PC-9 (cell line): ENCODE measurements at regions not wholly inside any gene's neighbourhood (a gene's known extent, or its start where the extent isn't known, plus 50 kb on each side); places are given as distances from the start of the nearest gene placed in this dataset.
"Not testable (repeated sequence)": the region's sequence is repeated elsewhere in the genome, so short reads cannot be mapped to it uniquely, and the experiment has no call there.

ENCODE experiments used
- BruUV-seq: library from RNA; stranded (reverse); fragments of 400-500 nt; replicated peaks from 2 replicates; lab custom pipeline; 2021; lab: Mats Ljungman, UMichigan
- CTCF ChIA-PET: fragments of 300-600 bp; sonication (Branson Sonifier 250); formaldehyde crosslinking; loops from one replicate; lab custom pipeline; 2022; ENCODE audit warnings: antibody characterized with exemption; lab: Charles Lee
- POLR2A ChIA-PET: fragments of 300-600 bp; sonication (Branson Sonifier 250); formaldehyde crosslinking; loops from one replicate; lab custom pipeline; 2022; ENCODE audit warnings: antibody characterized with exemption; ENCODE audit not compliant: unreplicated experiment; lab: Charles Lee
- DNase-seq, 2 experiments: peaks; one replicate each; pipeline versions ENCODE4 v3.0.0 to v3.0.0-alpha.2; 2015 to 2022; ENCODE audit warnings: mixed read lengths in 1 of 2
- H2AFZ ChIP-seq: fragments of 200-600 bp; sonication (generic); 2 replicates; pipeline ENCODE4 v1.8.1; 2017; ENCODE audit warnings: antibody characterized with exemption
- H3F3A ChIP-seq: fragments of 200-600 bp; sonication (generic); 2 replicates; pipeline ENCODE4 v1.8.1; 2017; ENCODE audit warnings: antibody characterized with exemption, mild to moderate bottlenecking, low read depth; ENCODE audit not compliant: insufficient read depth
- H3K27ac ChIP-seq: fragments of 200-600 bp; sonication (generic); 2 replicates; pipeline ENCODE4 v1.6.1; 2016; ENCODE audit warnings: mixed run types
- H3K27me3 ChIP-seq: fragments of 200-600 bp; sonication (generic); 2 replicates; pipeline ENCODE4 v1.6.1; 2016; ENCODE audit warnings: low read depth, mixed run types; ENCODE audit not compliant: insufficient read depth
- H3K36me3 ChIP-seq: fragments of 200-600 bp; sonication (generic); 2 replicates; pipeline ENCODE4 v1.6.1; 2016; ENCODE audit warnings: low read depth, mixed run types
- H3K4me1 ChIP-seq: fragments of 200-600 bp; sonication (generic); replicated peaks from 2 replicates; pipeline ENCODE4 v1.6.1; 2016; ENCODE audit warnings: mixed run types; ENCODE audit not compliant: insufficient read depth
- H3K4me2 ChIP-seq: fragments of 200-600 bp; sonication (generic); 2 replicates; pipeline ENCODE4 v1.6.1; 2017; ENCODE audit warnings: mixed run types
- H3K4me3 ChIP-seq: fragments of 200-600 bp; sonication (generic); 2 replicates; pipeline ENCODE4 v1.6.1; 2016; ENCODE audit warnings: mixed run types
- H3K79me2 ChIP-seq: fragments of 200-600 bp; sonication (generic); 2 replicates; pipeline ENCODE4 v1.6.1; 2017; ENCODE audit warnings: low read depth, mixed run types
- H3K9me2 ChIP-seq: fragments of 200-600 bp; sonication (generic); 2 replicates; pipeline ENCODE4 v1.8.1; 2017; ENCODE audit warnings: mild to moderate bottlenecking; ENCODE audit not compliant: insufficient read depth
- H3K9me3 ChIP-seq: fragments of 200-600 bp; sonication (generic); 2 replicates; pipeline ENCODE4 v1.8.1; 2016; ENCODE audit warnings: low read depth; ENCODE audit not compliant: insufficient read depth
- H4K20me1 ChIP-seq: fragments of 200-600 bp; sonication (generic); 2 replicates; pipeline ENCODE4 v1.8.1; 2017; ENCODE audit not compliant: insufficient read depth
- intact Hi-C: fragments of 100-400 bp; cut with micrococcal nuclease; formaldehyde crosslinking; loops from one replicate; pipeline ENCODE4 v1.10.0; 2022; ENCODE audit not compliant: unreplicated experiment
- TF ChIP-seq, protein P1 (sequence below): fragments of 200-600 bp; sonication (generic); conservative IDR thresholded peaks from 2 replicates; pipeline ENCODE4 v1.6.1; 2017; ENCODE audit warnings: mixed run types, antibody characterized with exemption, mild to moderate bottlenecking, moderate library complexity

DNA sequence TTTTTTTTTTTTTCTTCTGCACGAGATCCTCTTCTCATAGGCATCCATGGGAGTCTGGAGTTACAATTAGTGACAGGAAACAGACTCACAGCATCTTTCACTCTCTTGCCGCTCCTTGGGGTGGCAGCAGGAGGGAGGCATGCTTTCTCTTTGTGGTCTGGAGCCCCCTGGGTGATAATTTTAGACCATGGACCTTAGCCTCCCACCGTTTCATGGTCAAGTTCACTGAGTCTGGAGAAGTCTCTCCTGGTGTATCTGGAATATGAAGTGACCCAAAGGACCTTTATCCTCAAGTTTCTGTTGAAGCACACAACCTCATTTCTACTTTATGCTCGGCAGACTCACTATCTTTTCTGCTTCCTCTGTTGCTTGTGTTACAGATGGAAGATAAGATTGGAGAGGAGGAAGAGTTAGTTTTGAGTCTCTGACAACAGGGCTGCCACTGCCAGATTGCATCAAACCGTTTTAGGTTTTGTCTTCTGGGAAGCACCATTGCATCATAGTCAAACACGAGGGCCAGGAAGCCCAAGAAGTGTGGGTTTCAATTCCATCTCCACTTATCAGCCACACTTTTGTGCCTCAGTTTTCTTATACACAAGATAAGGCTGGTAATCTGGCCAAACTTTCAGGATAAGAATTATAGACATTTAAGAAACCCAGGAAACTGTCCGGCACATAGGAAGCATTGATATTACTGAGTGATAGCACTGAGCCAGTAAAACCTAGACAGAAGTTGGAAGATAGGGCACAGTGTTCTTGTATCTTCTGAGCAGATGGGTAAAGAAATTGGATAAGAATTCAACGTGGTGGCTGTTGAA, 62.3 kb downstream of the ADCYAP1 start:
- Histone ChIP-seq H3K79me2 (no peaks in the 10 kb centered on the region), H3K36me3 (no peaks in the 10 kb centered on the region), H4K20me1 (no peaks in the 10 kb centered on the region), H3K9me3 (0 out of 2 replicates have a peak, but pooled peaks cover 4% of the 10 kb centered on the region), H3K9me2 (no peaks in the 10 kb centered on the region), H3K27ac (no peak overlapping the region), H3K4me2 (no peak overlapping the region), H2AFZ (no peak overlapping the region), H3K4me3 (no peak overlapping the region), H3K27me3 (no peaks in the 10 kb centered on the region), H3K4me1 (no peaks in the 10 kb centered on the region), H3F3A (no peaks in the 10 kb centered on the region)
- DNase-seq = no peak
- TF ChIP-seq, protein P1, sequence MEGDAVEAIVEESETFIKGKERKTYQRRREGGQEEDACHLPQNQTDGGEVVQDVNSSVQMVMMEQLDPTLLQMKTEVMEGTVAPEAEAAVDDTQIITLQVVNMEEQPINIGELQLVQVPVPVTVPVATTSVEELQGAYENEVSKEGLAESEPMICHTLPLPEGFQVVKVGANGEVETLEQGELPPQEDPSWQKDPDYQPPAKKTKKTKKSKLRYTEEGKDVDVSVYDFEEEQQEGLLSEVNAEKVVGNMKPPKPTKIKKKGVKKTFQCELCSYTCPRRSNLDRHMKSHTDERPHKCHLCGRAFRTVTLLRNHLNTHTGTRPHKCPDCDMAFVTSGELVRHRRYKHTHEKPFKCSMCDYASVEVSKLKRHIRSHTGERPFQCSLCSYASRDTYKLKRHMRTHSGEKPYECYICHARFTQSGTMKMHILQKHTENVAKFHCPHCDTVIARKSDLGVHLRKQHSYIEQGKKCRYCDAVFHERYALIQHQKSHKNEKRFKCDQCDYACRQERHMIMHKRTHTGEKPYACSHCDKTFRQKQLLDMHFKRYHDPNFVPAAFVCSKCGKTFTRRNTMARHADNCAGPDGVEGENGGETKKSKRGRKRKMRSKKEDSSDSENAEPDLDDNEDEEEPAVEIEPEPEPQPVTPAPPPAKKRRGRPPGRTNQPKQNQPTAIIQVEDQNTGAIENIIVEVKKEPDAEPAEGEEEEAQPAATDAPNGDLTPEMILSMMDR = no peak
- CTCF ChIA-PET = no interaction called here
- BruUV-seq = no TSS peak
- POLR2A ChIA-PET = no interaction called here
- intact Hi-C loops = no loop called here

DNA sequence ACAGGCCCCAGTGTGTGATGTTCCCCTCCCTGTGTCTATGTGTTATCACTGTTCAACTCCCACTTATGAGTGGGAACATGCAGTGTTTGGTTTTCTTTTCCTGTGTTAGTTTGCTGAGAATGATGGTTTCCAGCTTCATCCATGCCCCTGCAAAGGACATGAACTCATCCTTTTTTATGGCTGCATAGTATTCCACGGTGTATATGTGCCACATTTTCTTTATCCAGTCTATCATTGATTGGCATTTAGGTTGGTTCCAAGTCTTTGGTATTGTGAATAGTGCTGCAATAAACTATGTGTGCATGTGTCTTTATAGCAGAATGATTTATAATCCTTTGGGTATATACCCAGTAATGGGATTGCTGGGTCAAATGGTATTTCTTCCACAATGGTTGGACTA, 64.2 kb downstream of the ADCYAP1 start:
- H3K79me2 ChIP-seq, H3K4me3 ChIP-seq, intact Hi-C loops, H3K4me1 ChIP-seq, H3K27me3 ChIP-seq, H4K20me1 ChIP-seq, CTCF ChIA-PET, POLR2A ChIA-PET, H3K4me2 ChIP-seq, H2AFZ ChIP-seq, H3K27ac ChIP-seq, BruUV-seq, H3K9me2 ChIP-seq, H3K36me3 ChIP-seq, DNase-seq, H3F3A ChIP-seq, H3K9me3 ChIP-seq: not testable (repeated sequence)

DNA sequence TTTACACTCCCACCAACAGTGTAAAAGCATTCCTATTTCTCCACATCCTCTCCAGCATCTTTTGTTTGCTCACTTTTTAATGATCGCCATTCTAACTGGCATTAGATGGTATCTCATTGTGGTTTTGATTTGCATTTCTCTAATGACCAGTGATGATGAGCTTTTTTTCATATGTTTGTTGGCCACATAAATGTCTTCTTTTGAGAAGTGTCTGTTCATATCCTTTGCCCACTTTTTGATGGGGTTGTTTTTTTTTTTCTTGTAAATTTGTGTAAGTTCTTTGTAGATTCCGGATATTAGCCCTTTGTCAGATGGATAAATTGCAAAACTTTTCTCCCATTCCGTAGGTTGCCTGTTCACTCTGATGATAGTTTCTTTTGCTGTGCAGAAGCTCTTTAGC, 64.6 kb downstream of the ADCYAP1 start:
- H3K4me2 ChIP-seq, H4K20me1 ChIP-seq, H3K36me3 ChIP-seq, H3K27ac ChIP-seq, CTCF ChIA-PET, H2AFZ ChIP-seq, H3K9me3 ChIP-seq, DNase-seq, POLR2A ChIA-PET, H3K4me3 ChIP-seq, H3K27me3 ChIP-seq, intact Hi-C loops, H3K79me2 ChIP-seq, BruUV-seq, H3K4me1 ChIP-seq, H3K9me2 ChIP-seq, H3F3A ChIP-seq: not testable (repeated sequence)

DNA sequence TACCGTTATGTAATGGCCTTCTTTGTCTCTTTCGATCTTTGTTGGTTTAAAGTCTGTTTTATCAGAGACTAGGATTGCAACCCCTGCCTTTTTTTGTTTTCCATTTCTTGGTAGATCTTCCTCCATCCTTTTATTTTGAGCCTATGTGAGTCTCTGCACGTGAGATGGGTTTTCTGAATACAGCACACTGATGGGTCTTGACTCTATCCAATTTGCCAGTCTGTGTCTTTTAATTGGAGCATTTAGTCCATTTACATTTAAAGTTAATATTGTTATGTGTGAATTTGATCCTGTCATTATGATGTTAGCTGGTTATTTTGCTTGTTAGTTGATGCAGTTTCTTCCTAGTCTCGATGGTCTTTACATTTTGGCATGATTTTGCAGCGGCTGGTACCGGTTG, 69.9 kb downstream of the ADCYAP1 start:
- H3K9me2 ChIP-seq, H3K27me3 ChIP-seq, POLR2A ChIA-PET, H3K4me2 ChIP-seq, H3K36me3 ChIP-seq, BruUV-seq, H4K20me1 ChIP-seq, H3K4me1 ChIP-seq, H3K4me3 ChIP-seq, H3K9me3 ChIP-seq, H2AFZ ChIP-seq, H3K79me2 ChIP-seq, CTCF ChIA-PET, H3K27ac ChIP-seq, DNase-seq, intact Hi-C loops, H3F3A ChIP-seq: not testable (repeated sequence)

DNA sequence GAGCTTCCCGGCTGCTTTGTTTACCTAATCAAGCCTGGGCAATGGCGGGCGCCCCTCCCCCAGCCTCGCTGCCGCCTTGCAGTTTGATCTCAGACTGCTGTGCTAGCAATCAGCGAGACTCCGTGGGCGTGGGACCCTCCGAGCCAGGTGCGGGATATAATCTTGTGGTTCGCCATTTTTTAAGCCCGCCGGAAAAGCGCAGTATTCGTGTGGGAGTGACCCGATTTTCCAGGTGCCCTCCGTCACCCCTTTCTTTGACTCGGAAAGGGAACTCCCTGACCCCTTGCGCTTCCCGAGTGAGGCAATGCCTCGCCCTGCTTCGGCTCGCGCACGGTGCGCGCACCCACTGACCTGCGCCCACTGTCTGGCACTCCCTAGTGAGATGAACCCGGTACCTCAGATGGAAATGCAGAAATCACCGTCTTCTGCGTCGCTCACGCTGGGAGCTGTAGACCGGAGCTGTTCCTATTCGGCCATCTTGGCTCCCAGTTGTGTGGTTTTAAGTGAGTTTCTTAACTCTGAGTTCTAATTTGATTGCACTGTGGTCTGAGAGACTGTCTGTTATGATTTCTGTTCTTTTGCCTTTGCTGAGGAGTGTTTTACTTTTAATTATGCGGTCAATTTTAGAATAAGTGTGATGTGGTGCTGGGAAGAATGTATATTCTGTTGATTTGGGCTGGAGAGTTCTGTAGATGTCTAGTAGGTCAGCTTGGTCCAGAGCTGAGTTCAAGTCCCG, 71.9 kb downstream of the ADCYAP1 start:
- BruUV-seq, POLR2A ChIA-PET, H4K20me1 ChIP-seq, H3K9me2 ChIP-seq, H3K9me3 ChIP-seq, H3K27me3 ChIP-seq, H3K4me1 ChIP-seq, H3F3A ChIP-seq, CTCF ChIA-PET, H3K79me2 ChIP-seq, intact Hi-C loops, H3K36me3 ChIP-seq, DNase-seq: not testable (repeated sequence)
- Histone ChIP-seq H3K27ac (peak overlapping the region; percentile 64), H3K4me2 (peak overlapping the region; percentile 81), H3K4me3 (peak overlapping the region; percentile 84), H2AFZ (peak overlapping the region; percentile 99)

DNA sequence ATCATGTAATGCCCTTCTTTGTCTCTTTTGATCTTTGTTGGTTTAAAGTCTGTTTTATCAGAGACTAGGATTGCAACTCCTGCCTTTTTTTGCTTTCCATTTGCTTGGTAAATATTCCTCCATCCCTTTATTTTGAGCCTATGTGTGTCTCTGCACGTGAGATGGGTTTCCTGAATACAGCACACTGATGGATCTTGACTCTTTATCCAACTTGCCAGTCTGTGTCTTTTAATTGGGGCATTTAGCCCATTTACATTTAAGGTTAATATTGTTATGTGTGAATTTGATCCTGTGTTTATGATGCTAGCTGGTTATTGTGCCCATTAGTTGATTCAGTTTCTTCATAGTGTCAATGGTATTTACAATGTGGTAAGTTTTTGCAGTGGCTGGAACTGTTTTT, 72.7 kb downstream of the ADCYAP1 start:
- POLR2A ChIA-PET, H3K79me2 ChIP-seq, H3F3A ChIP-seq, H3K27me3 ChIP-seq, CTCF ChIA-PET, intact Hi-C loops, H3K27ac ChIP-seq, H3K36me3 ChIP-seq, DNase-seq, H4K20me1 ChIP-seq, H3K9me3 ChIP-seq, H3K9me2 ChIP-seq, H3K4me1 ChIP-seq: not testable (repeated sequence)
- Histone ChIP-seq H3K4me2 (peak overlapping the region; percentile 81), H3K4me3 (peak overlapping the region; percentile 84), H2AFZ (peak overlapping the region; percentile 99)
- BruUV-seq = TSS peak; percentile 49
